ENCODE measurements at regions not wholly inside any gene's neighbourhood (a gene's known extent, or its start where the extent isn't known, plus 50 kb on each side); places are given as distances from the start of the nearest gene placed in this dataset.
A peak's percentile ranks its signal among the peaks of the same experiment; 100 is the strongest.
"Not testable (repeated sequence)": the region's sequence is repeated elsewhere in the genome, so short reads cannot be mapped to it uniquely, and the experiment has no call there.

DNA sequence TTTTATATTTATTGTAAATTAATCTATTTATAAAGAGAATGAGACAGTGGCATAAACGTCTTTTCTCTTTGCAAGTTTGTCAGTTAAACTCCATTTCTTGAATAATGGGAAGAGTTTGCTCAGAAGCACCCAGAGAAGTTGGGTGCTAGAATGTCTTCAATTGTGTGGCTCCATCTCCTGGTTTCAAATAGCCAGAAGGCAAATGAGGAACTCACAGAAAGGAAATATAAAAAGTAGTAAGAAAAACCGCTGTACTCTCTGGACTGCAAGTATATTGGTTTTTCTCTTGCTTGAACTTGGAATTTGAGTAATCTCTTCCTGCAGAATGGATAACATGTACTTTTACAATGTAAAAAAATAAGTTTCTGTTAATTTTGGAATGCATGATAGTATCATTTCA lies 217.5 kb downstream of the DPY19L2 start:
- Histone ChIP-seq H3K36me3 (ENCODE audit: control insufficient read depth in 5 of 5, insufficient read depth in 5 of 5, low read length in 5 of 5) (no peaks in the 10 kb centered on the region), H3K4me3 (ENCODE audit: low read depth in 1 of 5, low read length in 5 of 5) (no peak overlapping the region), H3K9me3 (ENCODE audit: control insufficient read depth in 5 of 5, low read length in 5 of 5) (no peaks in the 10 kb centered on the region), H3K27ac (ENCODE audit: low read depth, low read length) (no peak overlapping the region), H3K9ac (ENCODE audit: low read length in 5 of 5) (no peak overlapping the region), H3K4me1 (ENCODE audit: control insufficient read depth in 5 of 5, insufficient read depth in 5 of 5, low read length in 5 of 5) (no peaks in the 10 kb centered on the region), H3K27me3 (ENCODE audit: control insufficient read depth in 5 of 5, insufficient read depth in 4 of 5, low read length in 5 of 5) (no peaks in the 10 kb centered on the region)

DNA sequence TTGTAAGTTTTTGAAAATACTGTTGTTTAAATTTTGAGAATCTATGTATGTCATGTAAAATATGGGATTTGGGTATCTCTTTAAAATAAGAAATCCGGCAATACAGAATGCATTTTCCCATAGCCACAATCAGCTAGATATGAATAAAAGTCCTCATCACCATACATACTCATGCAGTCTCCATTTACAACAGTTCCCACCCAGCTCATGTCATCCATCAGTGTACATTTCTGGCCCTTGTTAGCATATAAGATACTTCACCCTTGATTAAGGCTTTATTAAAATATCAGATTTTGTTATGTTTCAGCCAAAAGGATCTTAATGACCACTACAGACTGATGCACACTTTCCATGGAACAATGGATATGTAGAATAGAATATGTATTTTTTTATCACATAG lies 218.0 kb downstream of the DPY19L2 start:
- Histone ChIP-seq H3K4me3 (ENCODE audit: low read depth in 1 of 5, low read length in 5 of 5) (no peak overlapping the region), H3K9me3 (ENCODE audit: control insufficient read depth in 5 of 5, low read length in 5 of 5) (no peaks in the 10 kb centered on the region), H3K27ac (ENCODE audit: low read depth, low read length) (no peak overlapping the region), H3K27me3 (ENCODE audit: control insufficient read depth in 5 of 5, insufficient read depth in 4 of 5, low read length in 5 of 5) (no peaks in the 10 kb centered on the region), H3K9ac (ENCODE audit: low read length in 5 of 5) (no peak overlapping the region), H3K36me3 (ENCODE audit: control insufficient read depth in 5 of 5, insufficient read depth in 5 of 5, low read length in 5 of 5) (no peaks in the 10 kb centered on the region), H3K4me1 (ENCODE audit: control insufficient read depth in 5 of 5, insufficient read depth in 5 of 5, low read length in 5 of 5) (no peaks in the 10 kb centered on the region)

DNA sequence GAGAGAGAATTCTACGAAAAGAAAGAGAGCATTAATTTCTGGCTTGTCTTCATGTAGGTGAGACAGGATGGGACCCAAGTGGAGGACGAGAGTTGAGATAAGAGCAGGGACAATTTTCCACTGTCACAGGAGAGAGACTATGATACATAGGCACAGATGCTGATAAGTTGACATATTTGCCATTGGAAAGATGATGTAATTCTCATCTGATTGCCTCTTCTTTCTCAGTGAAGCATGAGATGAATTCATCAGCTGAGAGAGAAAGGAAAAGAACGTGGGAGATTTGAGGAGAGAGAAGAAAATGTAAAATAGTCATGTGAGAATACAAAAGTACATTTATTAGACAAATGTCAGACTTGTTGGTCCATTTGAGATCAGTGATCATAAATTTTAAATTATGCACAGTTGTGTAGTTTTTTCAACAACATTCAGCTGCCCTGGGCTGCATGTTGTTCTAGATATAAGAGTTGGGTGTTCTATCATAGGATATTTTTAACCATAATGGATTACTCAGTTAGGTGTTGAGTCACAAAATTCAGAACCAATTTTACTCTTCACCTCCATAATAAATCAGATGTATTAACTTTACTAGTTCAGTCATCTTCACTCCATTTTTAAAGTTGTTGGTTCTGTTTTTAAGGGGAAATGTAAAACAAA lies 222.9 kb downstream of the DPY19L2 start:
- H3K9me3 ChIP-seq (ENCODE audit: control insufficient read depth in 5 of 5, low read length in 5 of 5), result no peaks in the 10 kb centered on the region
- H3K27ac ChIP-seq (ENCODE audit: low read depth, low read length), result no peak overlapping the region
- no peak overlapping the region for H3K9ac ChIP-seq (ENCODE audit: low read length in 5 of 5)
- H3K4me1 ChIP-seq (ENCODE audit: control insufficient read depth in 5 of 5, insufficient read depth in 5 of 5, low read length in 5 of 5), result no peaks in the 10 kb centered on the region
- H3K27me3 ChIP-seq (ENCODE audit: control insufficient read depth in 5 of 5, insufficient read depth in 4 of 5, low read length in 5 of 5), result no peaks in the 10 kb centered on the region
- H3K36me3 ChIP-seq (ENCODE audit: control insufficient read depth in 5 of 5, insufficient read depth in 5 of 5, low read length in 5 of 5), result no peaks in the 10 kb centered on the region
- no peak overlapping the region for H3K4me3 ChIP-seq (ENCODE audit: low read depth in 1 of 5, low read length in 5 of 5)

DNA sequence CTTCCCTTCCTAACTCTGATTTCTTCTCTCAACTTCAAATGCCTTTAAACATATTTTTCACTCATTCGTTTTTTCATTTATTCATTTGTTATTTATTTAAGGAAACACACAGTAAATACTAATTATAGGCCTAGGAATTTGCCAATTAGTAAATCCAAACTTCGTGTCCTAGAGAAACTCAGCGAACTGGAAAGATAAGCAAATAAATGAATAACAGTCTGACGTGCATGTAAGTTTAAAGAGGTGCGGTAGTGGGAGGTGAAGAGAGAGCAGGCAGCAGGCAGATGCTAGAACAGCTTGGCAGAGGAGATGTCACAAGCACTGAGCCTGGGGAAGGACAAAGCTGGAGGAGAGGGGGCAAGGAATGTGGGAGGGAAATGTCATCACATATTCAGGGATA lies 228.2 kb downstream of the DPY19L2 start:
- Histone ChIP-seq H3K9ac (ENCODE audit: low read length in 5 of 5) (no peak overlapping the region), H3K4me1 (ENCODE audit: control insufficient read depth in 5 of 5, insufficient read depth in 5 of 5, low read length in 5 of 5) (no peaks in the 10 kb centered on the region), H3K4me3 (ENCODE audit: low read depth in 1 of 5, low read length in 5 of 5) (no peak overlapping the region), H3K27ac (ENCODE audit: low read depth, low read length) (no peak overlapping the region), H3K9me3 (ENCODE audit: control insufficient read depth in 5 of 5, low read length in 5 of 5) (no peaks in the 10 kb centered on the region), H3K27me3 (ENCODE audit: control insufficient read depth in 5 of 5, insufficient read depth in 4 of 5, low read length in 5 of 5) (no peaks in the 10 kb centered on the region), H3K36me3 (ENCODE audit: control insufficient read depth in 5 of 5, insufficient read depth in 5 of 5, low read length in 5 of 5) (no peaks in the 10 kb centered on the region)

DNA sequence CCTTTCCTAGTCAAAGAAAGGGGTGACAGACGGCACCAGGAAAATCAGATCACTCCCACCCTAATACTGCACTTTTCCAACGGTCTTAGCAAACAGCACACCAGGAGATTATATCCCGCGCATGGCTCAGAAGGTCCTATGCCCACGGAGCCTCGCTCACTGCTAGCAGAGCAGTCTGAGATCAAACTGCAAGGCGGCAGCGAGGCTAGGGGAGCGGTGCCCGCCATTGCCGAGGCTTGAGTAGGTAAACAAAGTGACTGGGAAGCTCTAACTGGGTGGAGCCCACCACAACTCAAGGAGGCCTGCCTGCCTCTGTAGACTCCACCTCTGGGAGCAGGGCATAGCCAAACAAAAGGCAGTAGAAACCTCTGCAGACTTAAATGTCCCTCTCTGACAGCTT lies 233.9 kb downstream of the DPY19L2 start:
- H3K36me3 ChIP-seq (ENCODE audit: control insufficient read depth in 5 of 5, insufficient read depth in 5 of 5, low read length in 5 of 5); H3K9ac ChIP-seq (ENCODE audit: low read length in 5 of 5); H3K9me3 ChIP-seq (ENCODE audit: control insufficient read depth in 5 of 5, low read length in 5 of 5); H3K4me1 ChIP-seq (ENCODE audit: control insufficient read depth in 5 of 5, insufficient read depth in 5 of 5, low read length in 5 of 5); H3K27me3 ChIP-seq (ENCODE audit: control insufficient read depth in 5 of 5, insufficient read depth in 4 of 5, low read length in 5 of 5); H3K4me3 ChIP-seq (ENCODE audit: low read depth in 1 of 5, low read length in 5 of 5); H3K27ac ChIP-seq (ENCODE audit: low read depth, low read length): not testable (repeated sequence)

DNA sequence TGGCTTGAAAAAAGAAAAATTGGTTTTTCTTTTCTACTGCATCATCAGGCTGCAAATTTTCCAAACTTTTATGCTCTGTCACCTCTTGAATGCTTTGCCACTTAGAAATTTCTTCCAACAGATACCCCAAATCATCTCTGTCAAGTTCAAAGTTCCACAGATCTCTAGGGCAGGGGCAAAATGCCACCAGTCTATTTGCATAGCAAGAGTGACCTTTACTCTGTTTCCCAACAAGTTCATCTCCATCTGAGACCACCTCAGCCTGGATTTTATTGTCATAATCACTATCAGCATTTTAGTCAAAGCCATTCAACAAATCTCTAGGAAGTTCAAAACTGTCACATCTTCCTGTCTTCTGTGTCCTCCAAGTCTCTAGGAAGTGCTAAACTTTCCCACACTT lies 240.3 kb downstream of the DPY19L2 start:
- not testable (repeated sequence) for H3K9me3 ChIP-seq (ENCODE audit: control insufficient read depth in 5 of 5, low read length in 5 of 5); H3K4me3 ChIP-seq (ENCODE audit: low read depth in 1 of 5, low read length in 5 of 5); H3K9ac ChIP-seq (ENCODE audit: low read length in 5 of 5); H3K4me1 ChIP-seq (ENCODE audit: control insufficient read depth in 5 of 5, insufficient read depth in 5 of 5, low read length in 5 of 5); H3K27me3 ChIP-seq (ENCODE audit: control insufficient read depth in 5 of 5, insufficient read depth in 4 of 5, low read length in 5 of 5); H3K27ac ChIP-seq (ENCODE audit: low read depth, low read length); H3K36me3 ChIP-seq (ENCODE audit: control insufficient read depth in 5 of 5, insufficient read depth in 5 of 5, low read length in 5 of 5)

DNA sequence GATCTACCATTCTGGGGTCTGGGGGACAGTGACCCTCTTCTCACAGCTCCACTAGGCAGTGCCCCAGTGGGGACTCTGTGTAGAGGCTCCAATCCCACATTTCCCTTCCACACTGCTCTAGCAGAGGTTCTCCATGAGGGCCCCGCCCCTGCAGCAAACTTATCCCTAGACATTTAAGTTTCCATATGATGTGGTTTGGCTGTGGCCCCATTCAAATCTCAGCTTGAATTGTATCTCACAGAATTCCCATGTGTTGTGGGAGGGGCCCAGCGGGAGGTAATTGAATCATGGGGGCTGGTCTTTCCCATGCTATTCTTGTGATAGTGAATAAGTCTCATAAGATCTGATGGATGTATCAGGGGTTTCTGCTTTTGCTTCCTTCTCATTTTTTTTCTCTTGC lies 241.3 kb downstream of the DPY19L2 start:
- not testable (repeated sequence) for H3K27me3 ChIP-seq (ENCODE audit: control insufficient read depth in 5 of 5, insufficient read depth in 4 of 5, low read length in 5 of 5); H3K4me1 ChIP-seq (ENCODE audit: control insufficient read depth in 5 of 5, insufficient read depth in 5 of 5, low read length in 5 of 5); H3K9me3 ChIP-seq (ENCODE audit: control insufficient read depth in 5 of 5, low read length in 5 of 5); H3K9ac ChIP-seq (ENCODE audit: low read length in 5 of 5); H3K27ac ChIP-seq (ENCODE audit: low read depth, low read length); H3K4me3 ChIP-seq (ENCODE audit: low read depth in 1 of 5, low read length in 5 of 5); H3K36me3 ChIP-seq (ENCODE audit: control insufficient read depth in 5 of 5, insufficient read depth in 5 of 5, low read length in 5 of 5)

DNA sequence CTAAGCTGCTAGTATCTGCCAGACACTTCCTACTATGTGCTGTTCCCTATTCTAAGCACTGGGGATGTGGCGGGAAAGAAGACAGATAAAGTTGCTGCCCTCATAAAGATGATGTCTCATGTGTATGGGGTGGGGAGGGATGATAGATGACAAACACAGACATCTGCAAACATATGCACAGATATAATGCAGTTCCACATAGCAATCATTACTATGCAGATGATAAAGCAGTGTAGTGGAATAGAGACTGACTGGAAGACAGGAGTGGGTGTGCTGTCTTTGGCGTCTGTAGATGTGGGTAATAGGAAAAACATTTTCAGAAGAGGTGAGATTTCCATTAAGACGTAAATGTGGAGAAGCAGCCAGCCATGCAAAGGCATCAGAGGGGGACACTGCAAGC lies 243.6 kb downstream of the DPY19L2 start:
- no peaks in the 10 kb centered on the region for H3K27me3 ChIP-seq (ENCODE audit: control insufficient read depth in 5 of 5, insufficient read depth in 4 of 5, low read length in 5 of 5)
- H3K36me3 ChIP-seq (ENCODE audit: control insufficient read depth in 5 of 5, insufficient read depth in 5 of 5, low read length in 5 of 5), result no peaks in the 10 kb centered on the region
- H3K4me1 ChIP-seq (ENCODE audit: control insufficient read depth in 5 of 5, insufficient read depth in 5 of 5, low read length in 5 of 5), result no peaks in the 10 kb centered on the region
- no peak overlapping the region for H3K27ac ChIP-seq (ENCODE audit: low read depth, low read length)
- peaks cover 0 to 8% (median 3%) of the 10 kb centered on the region in 5 donors for H3K9me3 ChIP-seq (ENCODE audit: control insufficient read depth in 5 of 5, low read length in 5 of 5)
- no peak overlapping the region for H3K9ac ChIP-seq (ENCODE audit: low read length in 5 of 5)
- H3K4me3 ChIP-seq (ENCODE audit: low read depth in 1 of 5, low read length in 5 of 5), result no peak overlapping the region

DNA sequence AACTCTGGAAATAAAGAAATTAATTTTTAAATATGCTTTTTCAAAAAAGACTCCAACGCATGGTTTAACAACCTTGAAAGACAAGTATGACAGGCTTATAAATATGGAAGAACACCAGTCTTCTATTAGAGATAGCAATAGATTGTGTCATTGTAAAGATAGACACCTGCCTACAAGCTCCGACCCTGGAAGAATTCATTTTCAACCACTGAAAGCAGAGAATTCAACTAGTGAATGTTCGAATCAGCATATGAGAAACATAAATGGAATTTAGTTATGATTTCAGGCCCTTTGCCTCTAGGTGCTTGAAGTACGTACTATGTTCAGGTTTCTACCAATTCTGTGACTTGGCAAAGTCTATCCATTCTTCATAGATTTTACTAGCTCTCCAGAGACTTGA lies 244.5 kb downstream of the DPY19L2 start:
- Histone ChIP-seq H3K9ac (ENCODE audit: low read length in 5 of 5) (no peak overlapping the region), H3K9me3 (ENCODE audit: control insufficient read depth in 5 of 5, low read length in 5 of 5) (peaks cover 0 to 8% (median 3%) of the 10 kb centered on the region in 5 donors), H3K4me1 (ENCODE audit: control insufficient read depth in 5 of 5, insufficient read depth in 5 of 5, low read length in 5 of 5) (no peaks in the 10 kb centered on the region), H3K27ac (ENCODE audit: low read depth, low read length) (no peak overlapping the region), H3K36me3 (ENCODE audit: control insufficient read depth in 5 of 5, insufficient read depth in 5 of 5, low read length in 5 of 5) (no peaks in the 10 kb centered on the region), H3K27me3 (ENCODE audit: control insufficient read depth in 5 of 5, insufficient read depth in 4 of 5, low read length in 5 of 5) (no peaks in the 10 kb centered on the region), H3K4me3 (ENCODE audit: low read depth in 1 of 5, low read length in 5 of 5) (no peak overlapping the region)

DNA sequence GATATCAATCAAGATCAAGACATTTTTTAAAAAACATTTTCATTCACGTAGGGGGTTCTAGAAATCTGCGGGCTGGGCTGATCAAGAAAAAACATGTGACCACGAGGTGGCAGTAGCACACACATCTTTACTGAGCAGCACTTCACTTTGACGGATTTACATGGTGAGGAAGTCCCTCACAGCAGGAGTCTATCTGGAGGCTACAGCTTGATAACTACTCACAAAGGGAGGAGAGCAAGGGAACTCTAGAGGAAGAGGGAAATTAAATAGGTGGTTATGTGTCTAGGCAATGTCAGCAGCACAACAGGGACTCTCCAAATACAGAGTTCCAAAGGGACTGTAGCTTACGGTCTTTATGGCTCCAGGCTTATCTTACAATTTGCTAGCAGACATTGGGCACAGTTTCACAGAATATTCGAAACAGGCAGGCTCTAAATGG lies 248.1 kb downstream of the DPY19L2 start:
- Histone ChIP-seq H3K27ac (ENCODE audit: low read depth, low read length) (no peak overlapping the region), H3K27me3 (ENCODE audit: control insufficient read depth in 5 of 5, insufficient read depth in 4 of 5, low read length in 5 of 5) (no peaks in the 10 kb centered on the region), H3K9ac (ENCODE audit: low read length in 5 of 5) (no peak overlapping the region), H3K9me3 (ENCODE audit: control insufficient read depth in 5 of 5, low read length in 5 of 5) (peaks cover 0 to 10% (median 3%) of the 10 kb centered on the region in 5 donors), H3K4me3 (ENCODE audit: low read depth in 1 of 5, low read length in 5 of 5) (peak overlapping the region in 1 of 5 donors; percentile 17), H3K36me3 (ENCODE audit: control insufficient read depth in 5 of 5, insufficient read depth in 5 of 5, low read length in 5 of 5) (no peaks in the 10 kb centered on the region), H3K4me1 (ENCODE audit: control insufficient read depth in 5 of 5, insufficient read depth in 5 of 5, low read length in 5 of 5) (no peaks in the 10 kb centered on the region)

DNA sequence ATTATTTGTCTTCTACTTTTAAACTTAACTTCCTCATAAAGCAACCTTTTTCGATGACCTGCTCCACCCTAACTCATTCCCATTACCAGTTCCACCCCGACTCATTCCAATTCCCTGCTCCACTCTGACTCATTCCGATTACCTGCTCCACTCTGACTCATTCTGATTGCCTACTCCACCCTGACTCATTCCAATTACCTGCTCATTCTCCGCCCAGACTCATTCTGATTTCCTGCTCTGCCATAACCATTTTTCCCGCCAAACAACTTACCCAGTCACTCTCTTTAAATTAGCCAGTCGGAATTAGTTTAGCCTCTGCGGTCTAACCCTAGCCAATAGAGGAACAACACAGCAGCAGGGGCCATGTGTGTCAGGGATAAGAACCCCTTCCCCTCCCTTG lies 249.1 kb downstream of the DPY19L2 start:
- Histone ChIP-seq H3K9me3 (ENCODE audit: control insufficient read depth in 5 of 5, low read length in 5 of 5) (peaks cover 0 to 11% (median 3%) of the 10 kb centered on the region in 5 donors), H3K9ac (ENCODE audit: low read length in 5 of 5) (no peak overlapping the region), H3K36me3 (ENCODE audit: control insufficient read depth in 5 of 5, insufficient read depth in 5 of 5, low read length in 5 of 5) (no peaks in the 10 kb centered on the region), H3K27me3 (ENCODE audit: control insufficient read depth in 5 of 5, insufficient read depth in 4 of 5, low read length in 5 of 5) (no peaks in the 10 kb centered on the region), H3K27ac (ENCODE audit: low read depth, low read length) (no peak overlapping the region), H3K4me3 (ENCODE audit: low read depth in 1 of 5, low read length in 5 of 5) (no peak overlapping the region), H3K4me1 (ENCODE audit: control insufficient read depth in 5 of 5, insufficient read depth in 5 of 5, low read length in 5 of 5) (no peaks in the 10 kb centered on the region)

All from subcutaneous abdominal adipose tissue (tissue), 5 donors.